Kidney tubule cell (primary cell): ENCODE measurements at regions not wholly inside any gene's neighbourhood (a gene's known extent, or its start where the extent isn't known, plus 50 kb on each side); places are given as distances from the start of the nearest gene placed in this dataset.
"Not testable (repeated sequence)": the region's sequence is repeated elsewhere in the genome, so short reads cannot be mapped to it uniquely, and the experiment has no call there.

ENCODE experiments used
- DNase-seq: peaks from one replicate; pipeline ENCODE4 v3.0.0-alpha.2; 2018; ENCODE audit warnings: low spot score

DNA sequence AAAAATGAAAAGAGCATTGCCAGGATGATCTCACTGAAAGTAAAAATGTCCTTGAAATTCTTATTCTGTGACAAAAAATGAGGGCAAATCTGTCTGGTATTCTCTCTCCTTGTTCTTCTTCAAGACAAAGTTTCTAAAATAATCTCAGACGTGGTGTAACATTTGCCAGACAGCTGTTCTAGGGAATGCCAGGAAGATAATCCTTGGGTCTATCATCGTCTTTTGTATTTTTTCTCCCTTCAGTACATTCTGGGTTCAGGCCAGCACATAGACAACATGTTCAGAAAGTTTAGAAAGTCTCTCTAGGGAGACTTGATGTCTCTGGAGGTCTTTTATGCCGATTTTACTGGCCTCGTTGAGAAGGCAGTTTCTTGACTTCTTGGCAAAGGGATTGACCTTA lies 121.2 kb upstream of the HES1 start:
- DNase-seq = no peak

DNA sequence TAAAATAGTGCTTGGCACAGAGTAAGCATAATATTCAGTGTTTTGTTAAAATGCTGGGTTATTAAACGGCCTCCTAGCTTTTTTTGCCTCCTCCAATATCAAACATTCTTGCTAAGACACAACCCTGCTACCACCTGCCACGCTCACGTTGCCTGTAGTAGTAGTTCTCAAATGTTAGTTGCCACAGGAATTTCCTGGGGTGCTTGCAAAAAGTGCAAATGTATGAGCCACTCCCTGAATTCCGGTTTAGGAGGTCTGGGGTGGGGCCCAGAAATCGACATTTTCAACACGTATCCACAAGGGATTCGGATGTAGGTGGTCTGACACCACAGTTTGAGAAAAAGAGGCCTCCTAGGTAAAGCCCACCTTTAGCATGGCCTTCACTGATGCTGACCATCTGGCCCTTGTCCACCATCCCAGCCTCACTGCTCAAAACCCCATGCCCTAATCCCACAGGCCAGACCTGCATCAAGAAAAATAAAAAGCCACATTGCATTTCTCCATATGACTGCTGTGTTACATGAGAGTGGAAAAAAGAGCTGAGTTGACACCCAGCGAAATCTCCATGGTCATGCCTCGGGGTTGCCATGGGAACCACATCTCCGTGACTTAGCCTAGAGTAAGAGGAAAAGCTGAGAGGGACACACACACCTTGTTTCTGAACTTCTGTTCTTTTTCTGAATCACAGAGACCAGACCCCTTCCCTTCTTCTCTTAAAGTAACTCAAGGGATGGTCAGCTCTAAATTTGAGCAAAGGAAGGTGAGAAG lies 116.4 kb upstream of the HES1 start:
- DNase-seq = no peak

DNA sequence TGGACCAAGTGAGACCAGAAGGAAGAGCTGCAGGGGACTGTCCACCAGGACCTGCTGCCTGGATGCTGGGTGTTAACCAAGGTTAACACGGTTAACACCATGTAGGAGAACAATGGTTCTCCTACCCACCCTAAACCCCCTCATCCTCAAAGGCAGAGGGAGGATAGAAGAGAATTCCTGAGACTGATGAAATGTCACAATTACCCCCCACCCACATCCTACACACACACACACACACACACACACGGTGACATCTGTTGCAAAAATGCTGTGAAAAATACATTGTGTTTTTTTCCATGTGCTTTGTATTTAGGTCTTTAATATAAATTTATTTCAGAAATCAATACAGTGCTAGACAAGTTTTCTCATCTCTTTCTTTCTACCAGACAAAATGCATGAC lies 113.9 kb upstream of the HES1 start:
- DNase-seq = no peak

DNA sequence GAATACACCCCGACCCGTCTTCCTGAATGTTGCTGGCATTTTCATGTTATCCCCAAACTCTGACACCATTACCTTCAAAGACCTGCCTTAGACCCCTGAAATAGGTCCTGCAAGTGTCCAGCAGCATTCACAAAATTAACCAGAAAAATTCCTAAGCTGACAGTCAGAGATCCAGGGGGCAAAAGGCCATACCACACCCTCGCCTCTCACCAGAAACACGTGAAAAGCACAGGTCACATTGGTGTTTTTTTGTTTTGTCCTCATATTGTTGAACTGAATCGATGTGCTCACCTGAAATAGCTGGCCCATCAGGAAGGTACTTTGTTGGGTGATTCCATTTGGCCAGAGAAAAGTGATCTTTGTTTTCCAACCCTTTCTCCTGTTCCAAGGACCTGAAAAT lies 113.1 kb upstream of the HES1 start:
- DNase-seq = no peak

DNA sequence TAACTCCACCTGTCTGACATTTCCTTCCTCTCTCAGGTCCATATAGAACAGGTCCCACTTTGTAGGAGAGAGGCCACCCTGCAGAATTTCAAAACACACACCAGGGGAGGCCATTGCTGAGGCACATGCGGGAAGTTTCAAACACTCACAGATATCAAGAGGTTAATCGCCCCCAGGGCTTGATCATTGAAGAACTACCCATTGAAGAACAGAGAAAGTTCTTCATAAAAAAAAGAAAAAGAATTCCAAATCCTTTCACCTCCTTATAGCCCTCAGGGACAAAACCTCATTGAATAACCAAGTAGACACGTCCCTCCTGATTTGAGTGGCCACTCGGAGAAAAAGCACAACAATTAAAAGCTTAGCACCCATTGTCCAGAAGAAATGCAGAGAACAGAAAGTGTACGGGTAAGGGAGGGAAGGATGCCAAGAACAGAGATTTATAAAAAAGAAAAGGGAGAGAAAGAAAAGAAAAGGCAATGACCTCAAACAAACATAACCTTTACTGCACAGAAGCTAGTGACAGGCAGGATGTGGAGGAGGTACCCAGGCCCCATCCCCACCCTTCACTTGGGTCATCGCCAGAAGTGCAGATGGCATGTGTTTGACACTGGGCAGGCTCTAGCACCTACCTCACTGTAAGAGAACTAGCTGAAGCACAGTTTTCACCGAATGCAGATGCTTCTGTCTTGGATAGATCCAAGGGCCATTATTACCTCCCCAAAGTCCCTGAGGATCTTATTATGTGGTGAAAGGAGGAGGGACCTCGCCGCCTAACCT lies 112.3 kb upstream of the HES1 start:
- no peak for DNase-seq

DNA sequence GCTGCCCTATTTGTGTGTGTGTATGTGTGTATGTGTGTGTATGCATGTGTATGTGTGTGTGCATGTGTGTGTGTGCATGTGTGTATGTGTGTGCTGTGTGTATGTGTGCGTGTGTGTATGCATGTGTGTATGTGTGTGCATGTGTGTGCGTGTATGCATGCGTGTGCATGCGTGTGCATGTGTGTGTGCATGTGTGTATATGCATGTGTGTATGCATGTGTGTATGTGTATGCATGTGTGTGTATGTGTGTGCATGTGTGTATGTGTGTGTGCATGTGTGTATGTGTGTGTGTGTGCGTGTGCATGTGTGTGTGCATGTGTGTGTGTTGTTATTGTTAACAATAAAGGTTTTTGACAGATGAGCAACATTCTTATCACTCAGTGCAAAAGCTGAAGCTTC lies 110.8 kb upstream of the HES1 start:
- no peak for DNase-seq

DNA sequence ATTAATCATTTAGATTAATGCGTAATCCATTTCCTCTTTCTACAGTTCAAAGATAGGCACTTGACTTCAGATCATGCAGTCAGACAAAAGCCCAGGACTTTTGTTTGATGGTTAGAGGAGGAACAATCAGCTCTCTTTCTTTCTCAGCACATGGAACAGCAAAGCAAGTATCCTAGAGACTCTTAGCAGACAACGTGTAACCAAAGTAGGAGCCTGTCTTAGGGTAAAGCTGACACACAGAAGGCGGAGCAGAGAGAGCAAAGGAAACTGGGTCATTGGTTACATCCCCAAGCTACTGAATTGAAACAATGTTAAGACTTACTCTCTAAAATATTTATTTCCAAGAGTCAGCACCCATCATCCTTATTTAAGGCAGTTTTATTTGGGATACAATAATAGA lies 110.0 kb upstream of the HES1 start:
- no peak for DNase-seq

DNA sequence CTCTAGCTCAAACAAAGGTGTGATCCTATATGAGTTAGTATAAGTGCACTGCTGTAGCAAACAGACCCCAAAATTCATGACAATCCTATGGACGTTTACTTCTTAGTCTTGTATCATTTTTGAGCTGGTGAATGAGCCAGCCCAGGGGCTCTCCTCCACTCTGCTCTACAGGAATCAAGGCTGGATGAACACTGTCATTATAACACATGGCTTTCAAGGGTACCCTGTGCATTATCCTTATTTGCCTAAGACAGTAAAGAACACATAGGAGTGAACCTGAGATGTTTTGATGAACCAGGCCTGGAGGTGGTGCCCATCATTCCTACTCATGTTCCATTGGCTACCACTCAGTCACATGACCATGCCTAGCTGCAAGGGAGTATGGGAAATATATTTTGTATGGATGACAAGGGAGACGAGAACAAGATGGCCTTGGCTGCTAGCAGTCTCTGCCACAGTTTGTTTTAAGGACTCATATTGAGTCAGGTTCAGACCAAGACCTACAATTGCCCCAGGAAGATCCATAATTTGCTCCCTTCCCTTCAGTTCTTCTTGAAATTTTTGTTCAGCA lies 107.4 kb upstream of the HES1 start:
- no peak for DNase-seq

DNA sequence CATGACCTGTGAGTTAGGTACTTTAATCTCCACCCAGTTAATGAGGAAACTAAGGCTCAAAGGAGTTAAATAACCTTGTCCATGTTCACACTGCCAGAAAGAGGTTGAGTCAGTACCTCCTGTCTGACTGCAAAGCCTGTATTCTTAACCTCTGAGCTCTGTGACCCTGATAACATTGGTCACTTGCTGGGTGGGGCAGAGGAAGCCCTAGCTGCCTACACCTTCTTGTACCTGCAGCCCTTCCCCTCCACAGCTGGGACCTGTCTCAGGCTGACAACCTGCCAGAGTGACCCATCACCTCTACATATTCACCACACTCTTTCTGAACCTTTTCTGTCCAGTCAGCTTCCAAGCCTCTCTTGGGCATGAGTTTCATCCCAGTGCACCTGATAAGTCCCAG lies 106.1 kb upstream of the HES1 start:
- peak; percentile 36 for DNase-seq

DNA sequence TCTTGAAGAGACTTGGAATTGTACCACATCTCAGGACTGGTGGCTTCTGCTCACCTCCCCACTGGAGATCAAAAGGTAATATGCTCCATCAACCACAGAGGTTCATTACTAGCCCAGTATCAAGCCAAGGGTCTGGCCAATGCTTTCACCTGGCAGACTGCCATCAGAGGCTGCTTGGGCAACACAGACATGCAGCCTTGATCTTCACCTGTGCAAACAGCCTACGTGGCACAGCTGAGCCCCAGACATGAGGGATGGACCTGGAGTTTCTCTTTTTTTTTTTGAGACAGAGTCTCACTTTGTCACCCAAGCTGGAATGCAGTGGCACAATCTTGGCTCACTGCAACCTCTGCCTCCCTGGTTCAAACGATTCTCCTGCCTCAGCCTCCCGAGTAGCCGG lies 105.6 kb upstream of the HES1 start:
- DNase-seq = peak; percentile 59

DNA sequence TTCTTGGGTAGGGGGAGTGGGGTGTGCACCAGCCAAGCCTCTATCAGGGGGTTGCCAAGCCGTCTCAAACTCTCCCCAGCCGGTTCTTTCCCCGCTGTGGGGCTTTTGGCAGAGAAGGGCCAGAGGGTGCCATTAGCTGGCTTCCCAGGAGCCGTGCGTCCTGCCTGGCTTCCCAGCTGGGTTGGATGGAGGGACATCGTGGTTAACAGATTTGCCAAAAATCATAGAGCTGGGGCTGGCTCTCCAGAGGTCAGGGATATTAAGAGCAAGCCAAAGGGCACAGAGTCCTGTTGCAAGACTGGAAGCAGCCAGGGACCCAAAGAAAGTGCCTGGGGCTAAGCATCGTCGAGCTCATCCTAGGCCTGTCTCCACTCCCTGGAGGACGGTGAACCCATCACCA lies 104.6 kb upstream of the HES1 start:
- no peak for DNase-seq

DNA sequence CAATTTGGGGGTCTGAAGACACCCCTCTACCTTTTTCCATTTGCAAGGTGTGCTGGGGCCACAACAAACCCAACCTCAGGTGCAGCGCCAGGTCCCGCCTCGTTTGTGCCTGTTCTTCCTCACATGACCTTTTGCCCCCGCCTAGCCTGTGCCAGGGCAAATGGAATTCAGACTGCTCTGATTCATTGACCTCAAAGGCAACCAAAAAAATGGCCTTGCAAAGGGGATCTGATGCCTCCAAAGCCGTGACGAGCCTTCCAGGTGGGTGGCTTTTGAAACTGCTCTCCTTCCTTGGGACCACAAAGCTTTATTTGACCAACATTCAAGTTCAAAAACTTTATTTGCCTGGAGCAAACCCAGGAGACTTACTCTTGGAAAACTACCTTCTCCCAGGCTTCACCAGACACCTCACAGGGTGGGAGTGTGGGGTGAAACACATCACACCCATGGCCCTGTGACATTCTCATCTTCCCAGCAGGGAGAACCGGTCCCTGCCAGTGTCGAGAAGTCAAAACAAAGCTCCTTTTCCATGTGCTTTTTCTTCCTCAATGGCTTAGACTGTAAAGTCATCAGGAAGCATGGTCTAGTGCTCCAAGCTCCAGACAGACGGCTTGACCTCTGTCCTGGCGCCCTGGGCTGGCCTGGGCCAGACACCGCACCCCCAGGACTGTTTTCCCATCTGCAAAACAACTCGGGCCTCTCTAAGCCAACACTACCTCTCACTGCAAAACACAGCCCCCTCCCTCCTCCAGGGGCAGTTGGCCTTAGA lies 103.9 kb upstream of the HES1 start:
- DNase-seq = peak; percentile 90

DNA sequence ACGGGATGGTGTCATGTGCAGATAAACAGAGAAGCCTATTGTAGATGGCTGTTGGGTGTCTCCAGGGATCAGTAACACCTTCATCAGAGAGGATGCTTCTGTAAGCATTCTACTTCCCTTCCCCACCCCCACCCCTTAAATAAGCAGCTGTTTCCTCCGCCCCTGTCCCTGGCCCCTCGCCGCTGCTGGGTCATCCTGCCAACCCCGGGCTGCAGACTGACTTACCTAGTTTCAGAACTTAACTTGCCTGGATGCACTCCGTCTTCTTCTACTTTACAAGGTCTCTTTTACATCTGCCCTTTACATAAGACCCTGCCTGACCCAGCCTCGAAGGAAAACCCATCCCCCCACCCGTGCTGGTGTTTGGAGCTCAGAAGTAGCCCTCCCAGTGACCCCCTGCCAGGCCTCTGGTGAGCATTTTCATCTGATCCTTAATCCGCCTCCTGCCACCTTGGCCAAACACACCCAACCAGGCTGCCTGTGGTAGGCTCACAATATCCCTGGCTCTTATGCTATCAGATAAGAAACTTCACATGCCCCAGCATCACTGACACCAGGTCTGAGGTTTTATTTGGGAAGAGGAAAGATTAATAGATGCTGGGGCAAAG lies 103.0 kb upstream of the HES1 start:
- no peak for DNase-seq

DNA sequence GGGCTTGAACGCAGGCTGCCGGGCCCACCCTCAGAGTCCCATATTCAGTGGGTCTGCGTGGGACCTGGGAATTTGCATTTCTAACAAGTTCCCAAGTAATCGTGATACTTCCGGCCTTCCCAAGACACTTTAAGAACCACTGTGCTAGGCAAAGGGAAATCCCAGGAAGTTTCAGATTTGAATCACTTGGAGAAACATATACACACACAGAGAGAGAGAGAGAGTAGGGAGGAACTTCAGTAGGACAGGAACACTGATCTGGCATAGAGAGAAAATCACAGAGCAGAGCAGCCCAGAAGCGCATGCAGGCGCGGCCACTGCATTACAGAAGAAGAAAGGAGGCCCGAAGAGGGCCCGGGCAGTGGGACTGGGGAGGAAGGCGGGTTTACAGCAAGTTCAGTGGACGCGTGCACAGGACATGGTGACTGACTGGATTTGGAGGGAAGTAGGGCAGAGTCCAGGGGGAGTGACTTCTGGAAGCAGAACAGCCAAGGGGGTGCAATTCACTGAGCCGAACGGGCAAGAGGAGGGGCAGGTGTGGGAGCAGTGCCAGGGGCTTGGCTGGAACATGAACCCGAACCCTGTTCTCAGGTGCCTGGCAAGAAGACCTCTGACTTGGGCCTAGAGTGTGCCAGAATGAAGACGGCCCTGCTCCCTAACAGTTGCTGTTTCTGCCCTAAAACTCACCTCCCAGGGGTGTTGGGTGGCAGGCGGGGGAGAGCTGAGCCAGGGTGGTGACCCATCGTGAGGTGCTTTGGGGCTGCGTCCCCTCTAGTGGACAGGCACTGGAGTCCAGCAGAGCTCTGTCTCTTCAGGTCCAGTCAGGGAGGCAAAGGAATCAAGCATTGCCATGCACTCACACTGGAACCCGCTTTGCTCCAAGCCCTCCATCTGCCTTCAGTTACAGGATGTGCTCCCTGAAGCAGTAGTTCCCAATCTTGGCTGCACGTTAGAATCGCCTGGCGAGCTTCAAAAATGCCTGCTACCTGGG lies 101.3 kb upstream of the HES1 start:
- peak; percentile 66 for DNase-seq

DNA sequence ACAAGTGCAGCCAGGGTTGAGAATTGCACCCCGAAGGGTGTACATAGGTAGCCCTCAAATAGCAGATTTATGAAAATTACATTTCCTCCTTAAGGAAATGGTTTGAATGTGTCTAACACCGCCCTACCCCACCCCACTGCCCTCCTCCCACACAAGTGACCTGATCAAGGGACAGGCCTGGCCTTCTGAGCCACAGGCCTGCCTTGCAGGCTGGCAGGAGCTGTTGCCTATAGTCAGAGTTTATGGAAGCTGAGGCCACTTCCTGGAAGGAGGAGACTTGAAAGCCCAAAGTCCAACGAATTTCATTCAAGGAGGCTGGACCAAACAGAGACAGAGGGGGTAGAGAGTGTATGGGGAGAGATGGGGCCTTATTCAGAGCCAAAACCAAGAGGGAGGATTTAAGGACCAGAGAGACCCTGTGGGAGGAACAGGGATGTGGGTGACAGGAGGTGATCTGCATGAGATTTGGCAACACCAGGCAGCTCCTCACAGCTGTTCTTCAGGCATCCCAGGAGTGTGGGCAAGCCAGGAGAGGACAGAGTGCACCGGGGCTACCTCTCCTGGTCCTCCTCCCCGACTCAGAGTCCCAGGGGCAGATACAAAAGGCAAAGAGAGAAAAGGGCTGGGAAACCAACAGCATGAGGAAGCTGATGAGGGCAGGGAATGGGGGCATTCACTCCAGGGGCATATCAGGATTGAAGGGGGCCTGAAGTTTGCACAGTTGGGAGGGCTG lies 100.4 kb upstream of the HES1 start:
- no peak for DNase-seq

DNA sequence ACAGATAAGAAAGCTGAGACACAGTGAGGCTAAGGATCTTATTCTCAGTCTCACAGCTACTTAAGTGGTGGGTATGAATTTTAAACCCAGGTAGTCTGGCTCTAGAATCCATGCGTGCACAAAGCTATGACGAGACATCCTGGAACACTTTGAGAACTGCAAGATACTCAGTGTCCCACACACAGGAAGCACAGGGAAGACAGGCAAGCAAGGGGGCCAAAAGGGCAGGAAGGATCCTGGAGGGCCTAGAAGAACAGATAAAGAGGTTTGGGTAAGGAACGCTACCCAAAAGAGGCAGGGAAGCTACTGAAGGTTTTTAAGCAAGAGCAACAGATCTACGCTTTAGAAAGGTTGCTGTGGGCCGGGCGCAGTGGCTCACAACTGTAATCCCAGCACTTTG lies 99.1 kb upstream of the HES1 start:
- DNase-seq = no peak

DNA sequence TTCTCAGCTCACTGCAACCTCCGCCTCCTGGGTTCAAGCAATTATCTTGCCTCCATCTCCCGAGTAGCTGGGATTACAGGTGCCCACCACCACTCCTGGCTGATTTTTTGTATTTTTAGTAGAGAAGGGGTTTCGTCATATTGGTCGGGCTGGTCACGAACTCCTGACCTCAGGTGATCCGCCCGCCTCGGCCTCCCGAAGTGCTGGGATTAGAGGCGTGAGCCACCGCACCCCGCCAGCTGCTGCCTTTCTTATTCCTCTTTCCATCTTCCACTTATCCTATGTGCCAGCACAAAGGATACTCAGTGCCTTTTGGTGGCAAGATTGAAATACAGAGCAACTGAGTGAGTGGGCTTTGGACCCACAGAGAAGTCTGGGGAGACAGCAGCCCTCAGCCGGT lies 97.6 kb upstream of the HES1 start:
- DNase-seq = not testable (repeated sequence)

DNA sequence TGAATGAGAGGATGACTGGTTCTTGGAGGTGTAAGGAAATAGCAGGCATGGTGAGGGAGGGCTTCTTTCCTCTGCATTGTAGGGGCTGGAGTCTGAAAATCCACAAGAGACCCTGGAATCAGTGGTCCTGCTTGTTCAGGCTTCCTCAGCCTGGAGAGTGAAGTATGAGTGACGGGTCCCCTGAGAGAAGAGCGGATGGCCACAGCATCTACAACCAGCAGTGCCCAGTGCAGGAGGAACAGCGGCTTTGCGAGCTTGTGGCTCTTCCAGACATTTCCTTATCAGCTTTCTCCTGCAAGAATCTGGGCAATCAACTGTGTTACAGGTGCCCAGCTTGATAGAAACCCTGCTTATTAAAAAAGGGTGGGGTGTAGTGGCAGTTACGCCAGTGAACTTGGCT lies 97.0 kb upstream of the HES1 start:
- no peak for DNase-seq

DNA sequence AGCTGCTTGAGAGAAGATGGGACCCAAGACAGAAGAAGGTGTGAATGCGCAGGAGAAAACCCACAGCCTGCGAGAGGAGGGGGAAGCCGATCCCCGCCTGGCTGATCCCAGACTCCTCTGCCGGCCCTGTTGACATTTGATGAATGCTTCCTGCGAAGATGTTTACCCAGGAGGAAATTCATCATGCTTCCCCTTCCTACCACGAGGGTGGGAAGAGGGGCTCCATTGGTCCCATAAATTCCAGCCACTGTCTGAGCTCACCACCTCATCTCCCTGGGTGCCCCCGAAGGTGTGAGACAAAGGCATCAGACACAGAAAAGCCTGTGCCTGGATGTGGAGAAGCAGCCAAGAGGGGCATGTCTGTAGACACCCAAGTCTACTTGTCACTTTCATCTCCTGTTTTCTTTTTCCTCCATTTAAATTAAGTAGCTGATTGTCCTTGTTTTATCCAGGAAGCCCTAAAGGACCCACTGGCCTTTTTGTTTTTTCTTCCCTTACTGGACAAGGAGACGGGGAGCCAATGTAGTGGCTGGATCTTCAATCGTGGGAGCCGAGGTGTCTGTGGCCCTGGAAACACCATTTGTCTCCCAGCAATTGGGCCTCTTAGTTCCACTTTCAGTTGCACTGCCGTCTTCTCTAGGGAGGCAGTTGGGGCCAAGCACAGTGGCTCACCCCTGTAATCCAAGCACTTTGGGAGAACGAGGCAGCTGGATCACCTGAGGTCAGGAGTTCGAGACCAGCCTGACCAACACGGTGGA lies 95.3 kb upstream of the HES1 start:
- no peak for DNase-seq
